ENCODE measurements at regions not wholly inside any gene's neighbourhood (a gene's known extent, or its start where the extent isn't known, plus 50 kb on each side); places are given as distances from the start of the nearest gene placed in this dataset.

DNA sequence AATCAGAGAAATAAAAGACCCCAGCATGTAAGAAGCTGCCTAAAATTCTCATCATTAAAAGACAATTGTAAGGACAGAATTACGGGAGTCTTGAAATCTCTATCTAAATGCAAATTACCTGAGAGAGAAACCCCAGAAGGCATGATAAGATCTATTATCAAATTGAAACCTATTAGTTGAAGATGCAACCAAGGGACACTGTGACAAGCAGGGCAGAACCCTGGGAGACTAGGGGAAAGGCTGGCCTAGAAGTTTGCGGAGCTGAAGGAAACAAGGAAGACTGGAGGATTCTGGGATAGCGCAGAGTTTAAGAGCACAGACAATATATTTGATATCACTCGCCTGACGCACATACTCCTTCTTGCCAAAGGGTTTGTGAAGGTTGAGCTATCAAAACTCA lies 319.5 kb upstream of the CHAC2 start:
- TF ChIP-seq, protein P1, sequence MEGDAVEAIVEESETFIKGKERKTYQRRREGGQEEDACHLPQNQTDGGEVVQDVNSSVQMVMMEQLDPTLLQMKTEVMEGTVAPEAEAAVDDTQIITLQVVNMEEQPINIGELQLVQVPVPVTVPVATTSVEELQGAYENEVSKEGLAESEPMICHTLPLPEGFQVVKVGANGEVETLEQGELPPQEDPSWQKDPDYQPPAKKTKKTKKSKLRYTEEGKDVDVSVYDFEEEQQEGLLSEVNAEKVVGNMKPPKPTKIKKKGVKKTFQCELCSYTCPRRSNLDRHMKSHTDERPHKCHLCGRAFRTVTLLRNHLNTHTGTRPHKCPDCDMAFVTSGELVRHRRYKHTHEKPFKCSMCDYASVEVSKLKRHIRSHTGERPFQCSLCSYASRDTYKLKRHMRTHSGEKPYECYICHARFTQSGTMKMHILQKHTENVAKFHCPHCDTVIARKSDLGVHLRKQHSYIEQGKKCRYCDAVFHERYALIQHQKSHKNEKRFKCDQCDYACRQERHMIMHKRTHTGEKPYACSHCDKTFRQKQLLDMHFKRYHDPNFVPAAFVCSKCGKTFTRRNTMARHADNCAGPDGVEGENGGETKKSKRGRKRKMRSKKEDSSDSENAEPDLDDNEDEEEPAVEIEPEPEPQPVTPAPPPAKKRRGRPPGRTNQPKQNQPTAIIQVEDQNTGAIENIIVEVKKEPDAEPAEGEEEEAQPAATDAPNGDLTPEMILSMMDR (IDR thresholded peaks at IDR 0.05): no peak
- TF ChIP-seq POLR2A (IDR thresholded peaks at IDR 0.05) (no peak), POLR2AphosphoS5 (IDR thresholded peaks at IDR 0.05) (no peak), EP300 (IDR thresholded peaks at IDR 0.05; ENCODE audit: low read depth) (no peak)
- Histone ChIP-seq H3K9me3 (no peaks in the 10 kb centered on the region), H3K27me3 (no peaks in the 10 kb centered on the region), H3K36me3 (no peaks in the 10 kb centered on the region), H3K4me1 (peaks cover 0 to 3% (median 0%) of the 10 kb centered on the region in 4 donors), H3K27ac (no peak overlapping the region), H3K4me3 (no peak overlapping the region)
- in situ Hi-C loops (cut with MboI; ENCODE audit: low pct_ligation_motif_present in 1 of 4, low pct_unique_long_range_greater_than_20kb in 1 of 4, low sequenced_read_pairs in 3 of 4): no loop called here
- intact Hi-C loops (cut with DNase I; ENCODE audit: low total_unique reads): no loop called here
- 86 to 98% methylated on average over 4 to 5 of the region's 5 CpGs for WGBS, 2 donors (ENCODE audit: low coverage in 1 of 2)
- DNase-seq: no peak

DNA sequence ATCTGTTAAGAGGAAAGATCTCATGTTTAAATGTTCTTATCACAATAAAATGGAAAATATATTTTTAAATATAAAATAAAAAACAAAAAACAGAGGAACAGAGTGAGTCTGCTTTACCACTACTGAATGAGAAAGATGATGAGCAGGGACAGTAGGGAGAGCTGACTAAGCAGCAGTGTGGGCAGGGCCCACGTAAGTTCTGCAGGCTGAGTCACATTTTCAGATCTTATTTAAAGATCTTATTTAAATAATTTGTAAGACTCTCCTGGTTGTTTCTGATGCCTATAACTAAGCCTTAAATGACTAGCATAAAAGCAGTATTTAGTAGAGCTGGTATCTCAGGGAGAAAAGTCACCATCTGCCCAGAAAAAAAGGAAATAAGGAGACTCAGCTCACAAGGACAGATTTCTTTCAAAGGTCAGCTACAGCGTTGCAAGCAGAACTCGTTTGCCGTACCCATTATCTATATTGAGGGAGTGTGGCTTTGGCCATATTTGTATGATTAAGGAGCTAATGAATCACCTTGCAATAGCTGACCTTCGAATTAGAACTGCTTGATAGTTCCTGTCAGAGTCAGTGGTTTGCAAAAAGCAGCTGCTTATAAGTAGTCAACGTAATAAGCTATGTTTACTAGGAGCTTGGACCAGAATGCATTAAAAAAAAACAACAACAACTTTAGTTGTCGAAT lies 322.1 kb upstream of the CHAC2 start:
- no peaks in the 10 kb centered on the region for H3K4me1 ChIP-seq
- DNase-seq: no peak
- no peak overlapping the region for H3K27ac ChIP-seq
- intact Hi-C loops (cut with DNase I; ENCODE audit: low total_unique reads): no loop called here
- TF ChIP-seq, protein P1 (IDR thresholded peaks at IDR 0.05): no peak
- TF ChIP-seq EP300 (IDR thresholded peaks at IDR 0.05; ENCODE audit: low read depth): no peak
- TF ChIP-seq POLR2AphosphoS5 (IDR thresholded peaks at IDR 0.05): no peak
- no peak for TF ChIP-seq POLR2A (IDR thresholded peaks at IDR 0.05)
- 59 to 66% methylated on average over 7 of the region's 7 CpGs for WGBS, 2 donors (ENCODE audit: low coverage in 1 of 2)
- H3K27me3 ChIP-seq: no peaks in the 10 kb centered on the region
- H3K4me3 ChIP-seq: no peak overlapping the region
- no peaks in the 10 kb centered on the region for H3K36me3 ChIP-seq
- in situ Hi-C loops (cut with MboI; ENCODE audit: low pct_ligation_motif_present in 1 of 4, low pct_unique_long_range_greater_than_20kb in 1 of 4, low sequenced_read_pairs in 3 of 4): no loop called here
- no peaks in the 10 kb centered on the region for H3K9me3 ChIP-seq

DNA sequence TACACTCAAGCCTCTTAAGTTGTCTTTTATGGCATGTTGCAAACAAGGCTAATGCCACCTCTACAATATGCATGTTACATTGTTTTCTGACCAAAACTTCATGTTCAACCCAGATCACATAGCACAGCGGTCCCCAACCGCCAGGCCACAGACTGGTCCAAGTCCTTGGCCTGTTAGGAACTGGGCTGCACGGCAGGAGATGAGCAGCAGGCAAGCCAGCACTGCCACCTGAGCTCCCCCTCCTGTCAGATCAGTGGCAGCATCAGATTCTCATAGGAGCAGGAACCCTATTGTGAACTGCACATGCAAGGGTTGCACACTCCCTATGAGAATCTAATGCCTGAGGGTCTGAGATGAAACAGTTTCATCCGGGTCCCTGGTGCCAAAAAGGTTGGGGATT lies 324.8 kb upstream of the CHAC2 start:
- H3K27ac ChIP-seq: no peak overlapping the region
- H3K9me3 ChIP-seq: no peaks in the 10 kb centered on the region
- TF ChIP-seq, protein P1 (IDR thresholded peaks at IDR 0.05): peak in 1 of 5 experiments; percentile 10
- no peak for TF ChIP-seq EP300 (IDR thresholded peaks at IDR 0.05; ENCODE audit: low read depth)
- in situ Hi-C loops (cut with MboI; ENCODE audit: low pct_ligation_motif_present in 1 of 4, low pct_unique_long_range_greater_than_20kb in 1 of 4, low sequenced_read_pairs in 3 of 4): no loop called here
- H3K4me3 ChIP-seq: no peak overlapping the region
- H3K27me3 ChIP-seq: no peaks in the 10 kb centered on the region
- peaks cover 0 to 6% (median 0%) of the 10 kb centered on the region in 4 donors for H3K4me1 ChIP-seq
- no peaks in the 10 kb centered on the region for H3K36me3 ChIP-seq
- WGBS, 2 donors (ENCODE audit: low coverage in 1 of 2): 46 to 77% methylated on average over 4 of the region's 4 CpGs
- peak; percentile 13 for DNase-seq
- intact Hi-C loops (cut with DNase I; ENCODE audit: low total_unique reads): no loop called here

DNA sequence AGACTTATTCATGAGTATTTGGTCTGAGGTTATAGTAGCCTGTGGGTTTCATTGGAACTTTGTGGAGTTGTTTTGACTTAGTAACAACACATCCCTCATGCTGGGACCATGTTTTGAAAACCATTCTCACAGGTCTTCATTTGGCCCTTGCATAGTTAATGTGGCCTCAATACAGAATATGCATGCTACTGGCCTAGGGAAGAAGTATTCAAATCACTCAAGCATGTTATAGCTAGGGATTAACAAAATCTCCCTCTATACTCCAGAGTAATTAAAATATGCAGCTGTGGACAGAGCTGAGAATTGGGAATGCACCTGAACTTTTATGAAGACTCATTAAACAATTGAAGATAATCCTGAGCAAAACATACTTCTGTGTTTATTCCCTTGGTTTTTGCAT lies 325.5 kb upstream of the CHAC2 start:
- DNase-seq: no peak
- TF ChIP-seq EP300 (IDR thresholded peaks at IDR 0.05; ENCODE audit: low read depth) (no peak), POLR2AphosphoS5 (IDR thresholded peaks at IDR 0.05) (no peak), POLR2A (IDR thresholded peaks at IDR 0.05) (no peak)
- TF ChIP-seq, protein P1 (IDR thresholded peaks at IDR 0.05): no peak
- H3K36me3 ChIP-seq: no peaks in the 10 kb centered on the region
- no peaks in the 10 kb centered on the region for H3K9me3 ChIP-seq
- H3K27ac ChIP-seq: no peak overlapping the region
- intact Hi-C loops (cut with DNase I; ENCODE audit: low total_unique reads): no loop called here
- no peak overlapping the region for H3K4me3 ChIP-seq
- in situ Hi-C loops (cut with MboI; ENCODE audit: low pct_ligation_motif_present in 1 of 4, low pct_unique_long_range_greater_than_20kb in 1 of 4, low sequenced_read_pairs in 3 of 4): no loop called here
- peaks cover 0 to 11% (median 0%) of the 10 kb centered on the region in 4 donors for H3K4me1 ChIP-seq
- no peaks in the 10 kb centered on the region for H3K27me3 ChIP-seq

All from transverse colon (tissue), 4 donors.